ENCODE measurements at regions not wholly inside any gene's neighbourhood (a gene's known extent, or its start where the extent isn't known, plus 50 kb on each side); places are given as distances from the start of the nearest gene placed in this dataset.
A peak's percentile ranks its signal among the peaks of the same experiment; 100 is the strongest.

DNA sequence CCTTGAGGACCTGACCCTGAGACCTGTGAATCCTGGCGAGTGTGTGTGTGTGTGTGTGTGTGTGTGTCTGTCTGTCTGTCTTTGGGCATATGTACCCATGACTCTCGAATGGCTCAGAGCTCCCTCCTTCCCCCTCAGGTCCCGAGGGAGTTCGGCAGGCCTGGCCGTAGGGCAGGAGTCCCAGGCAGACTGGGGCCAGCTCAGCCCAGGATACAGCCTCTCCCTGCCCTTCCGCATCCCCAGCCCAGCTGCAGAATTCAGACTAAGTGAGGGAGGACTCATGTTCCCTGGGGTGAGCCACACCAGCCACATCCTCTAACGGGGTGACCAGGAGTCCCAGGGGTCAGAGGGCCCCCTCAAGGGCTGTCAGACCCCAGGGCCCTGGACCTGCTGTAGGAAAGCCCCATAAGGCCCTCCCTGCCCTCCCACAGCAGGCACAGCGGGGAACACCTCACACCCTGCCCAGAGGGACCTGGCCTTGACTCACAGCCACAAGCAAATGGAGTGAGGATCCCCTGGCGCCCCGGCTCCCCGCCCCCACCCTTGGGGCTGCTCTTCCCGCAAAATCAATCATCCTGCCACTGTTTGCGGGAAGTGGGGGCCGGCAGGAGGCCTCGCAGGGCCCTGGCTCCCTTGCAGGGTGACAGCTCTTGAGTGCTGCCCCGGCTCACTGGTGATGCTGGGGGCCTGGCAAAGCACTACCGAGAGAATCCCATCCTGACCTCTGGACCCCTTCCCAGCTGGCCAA, 101.7 kb upstream of the CASZ1 start:
- ATAC-seq, result peak; percentile 10

DNA sequence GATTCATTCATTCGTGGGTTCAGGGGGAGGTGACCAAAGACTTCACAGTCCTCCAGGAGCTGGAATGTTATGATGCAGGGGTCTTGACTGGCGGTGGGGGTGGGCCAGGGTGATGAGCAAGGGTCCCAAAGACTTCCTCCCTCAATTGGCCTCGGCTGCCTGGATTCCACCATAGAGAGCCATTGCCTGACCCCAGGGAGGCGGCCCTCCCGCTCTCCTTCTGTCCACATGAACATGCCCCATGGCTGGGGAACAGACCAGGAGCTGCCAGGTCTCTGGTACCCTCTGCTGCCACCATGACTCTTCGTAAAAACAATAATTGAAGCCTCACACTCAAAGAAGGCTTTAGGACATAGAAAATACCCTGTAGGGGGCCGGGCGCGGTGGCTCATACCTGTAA, 102.5 kb upstream of the CASZ1 start:
- ATAC-seq, result no peak

DNA sequence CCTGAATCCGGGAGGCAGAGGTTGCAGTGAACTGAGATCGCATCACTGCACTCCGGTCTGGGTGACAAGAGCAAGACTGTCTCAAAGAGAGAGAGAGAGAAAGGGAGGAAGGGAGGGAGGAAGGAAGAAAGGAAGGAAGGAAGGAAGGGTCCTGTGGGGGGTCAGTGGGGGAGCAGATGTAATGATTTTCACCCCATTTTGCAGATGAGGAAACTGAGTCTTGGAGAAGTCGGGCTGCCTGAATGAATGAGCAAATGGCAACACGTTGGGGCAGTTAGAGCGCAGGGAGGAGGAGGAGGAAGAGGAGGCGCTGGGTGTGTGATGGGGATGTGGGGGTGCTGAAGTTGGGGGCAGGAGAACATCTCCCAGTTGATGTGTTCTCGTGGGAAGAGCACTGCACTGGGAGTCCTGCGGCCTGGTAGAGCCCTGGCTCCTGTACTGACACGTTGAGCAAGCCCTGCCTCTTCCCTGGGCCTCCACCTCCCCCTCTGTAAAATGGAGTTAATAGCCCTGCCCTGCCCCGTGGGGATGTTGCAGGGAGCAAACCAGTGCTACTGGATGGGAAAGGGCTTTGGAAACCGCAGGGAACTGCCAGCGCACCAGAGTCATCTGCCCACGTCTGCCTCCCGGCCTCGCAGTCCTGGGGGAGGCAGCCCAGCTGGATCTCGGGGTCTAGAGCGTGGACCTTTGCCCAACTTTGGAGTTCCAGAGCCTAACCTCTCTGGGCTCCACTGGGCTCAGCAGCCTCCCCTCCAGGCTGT, 103.2 kb upstream of the CASZ1 start:
- ATAC-seq, result peak; percentile 69

- peak; percentile 45 for ATAC-seq
Observed at GRCh38 chr1:10900251-10900651, 103.8 kb upstream of the CASZ1 start.

GRCh38 chr1:10900691-10901090, 104.2 kb upstream of the CASZ1 start:
- ATAC-seq, result peak; percentile 64

DNA sequence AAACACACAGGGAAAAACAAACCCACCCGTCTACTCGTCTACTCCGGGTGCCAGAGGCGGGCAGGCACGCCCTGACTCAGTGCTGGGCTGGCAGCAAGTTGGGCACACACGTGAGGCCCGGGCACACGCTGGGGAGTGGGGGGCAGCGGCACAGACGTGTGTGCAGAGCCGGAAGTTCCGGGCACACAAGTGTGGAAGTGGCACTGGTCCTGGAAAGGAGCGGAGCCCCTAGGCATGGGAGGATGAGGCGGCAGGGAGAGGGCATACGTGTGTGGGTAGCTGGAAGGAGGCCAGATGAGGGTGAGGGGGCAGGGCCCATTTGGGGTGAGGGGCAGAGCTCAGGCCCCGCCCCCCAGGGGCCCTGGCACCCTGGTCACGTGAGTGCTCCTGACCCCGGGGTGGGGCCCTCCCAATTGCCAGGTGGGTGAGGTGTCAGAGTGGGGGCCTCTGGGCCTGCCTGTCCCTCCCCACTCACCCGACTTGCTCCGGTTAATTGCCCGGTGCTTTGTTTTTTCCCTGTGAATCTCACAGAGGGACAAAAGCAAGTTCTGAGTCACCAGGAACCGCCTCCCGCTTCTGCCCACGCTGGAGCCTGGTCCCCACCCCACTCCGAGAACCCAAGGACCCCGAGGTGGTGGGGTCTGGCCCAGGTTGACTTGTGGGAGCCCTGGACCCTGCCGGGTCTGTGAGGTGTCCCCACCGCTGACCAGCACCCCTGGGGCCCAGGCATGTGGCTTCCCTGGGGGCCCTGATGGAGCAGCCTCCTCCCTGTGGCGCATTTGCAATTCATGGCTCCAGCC, 104.8 kb upstream of the CASZ1 start:
- ATAC-seq, result peak; percentile 53

GRCh38 chr1:10901891-10902805, 105.7 kb upstream of the CASZ1 start:
- no peak for ATAC-seq

DNA sequence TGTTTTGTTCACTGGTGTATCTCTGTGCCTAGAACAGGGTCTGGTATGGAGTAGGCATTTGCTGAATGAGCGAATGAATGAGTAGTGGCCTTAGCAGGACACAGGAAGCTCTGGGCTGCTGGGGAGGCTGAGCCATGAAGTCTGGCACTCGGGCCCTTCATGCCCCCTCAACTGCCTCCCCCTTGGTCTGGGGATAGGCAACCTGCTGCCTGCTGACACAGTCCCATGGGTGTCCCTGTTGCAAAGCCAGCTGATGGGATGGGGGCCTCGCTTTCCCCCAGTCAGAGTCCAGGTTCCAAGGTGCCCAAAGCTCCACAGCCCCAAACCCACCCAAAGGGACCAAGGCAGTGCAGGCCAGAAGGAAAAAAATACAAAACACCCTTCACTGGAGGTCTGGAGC, 107.0 kb upstream of the CASZ1 start:
- ATAC-seq, result no peak

GRCh38 chr1:10903821-10904220, 107.4 kb upstream of the CASZ1 start:
- ATAC-seq, result no peak

DNA sequence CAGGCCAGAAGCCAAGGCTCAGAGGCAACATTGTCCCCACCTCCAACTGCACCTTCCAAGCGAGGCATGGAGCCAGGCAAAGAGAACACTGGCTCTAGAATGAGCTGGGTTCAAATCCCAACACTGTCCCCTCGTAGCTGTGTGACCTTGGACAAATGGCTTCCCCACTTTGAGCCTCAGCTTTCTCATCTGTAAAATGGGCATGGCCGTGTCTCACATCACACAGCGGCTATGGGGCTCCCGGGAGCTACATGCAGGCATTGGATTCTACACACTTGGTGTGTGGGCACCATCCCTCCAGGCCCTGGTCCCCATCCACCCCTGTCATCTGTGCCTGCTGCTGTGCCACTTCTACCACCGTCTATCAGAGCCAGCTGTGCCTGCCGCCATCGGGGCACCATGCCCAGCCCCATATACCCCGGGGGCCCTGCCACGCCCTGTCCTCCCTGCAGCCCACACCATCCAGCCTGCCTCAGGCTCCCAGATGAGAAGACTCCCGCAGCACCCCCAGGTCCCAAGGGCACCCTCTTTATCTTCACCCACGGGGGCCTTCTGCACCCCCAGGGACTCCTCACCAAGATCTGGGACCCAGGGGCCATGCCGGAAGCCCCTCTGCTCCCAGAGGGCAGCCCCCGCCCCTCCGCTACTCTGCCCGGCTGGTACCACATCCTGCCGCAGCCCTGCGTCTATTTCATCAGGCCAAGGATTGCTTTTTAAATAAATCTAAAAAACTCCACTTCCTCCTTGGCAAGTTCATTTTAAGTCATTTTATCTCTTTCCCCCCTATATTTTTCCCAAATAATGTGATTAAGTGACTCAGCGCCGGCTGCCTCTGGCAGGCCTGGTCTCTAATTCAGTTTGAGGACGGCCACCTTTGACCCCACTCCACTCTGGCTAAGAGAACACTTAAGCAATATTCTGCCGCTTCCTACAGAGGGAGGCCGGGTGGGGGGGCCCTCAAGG, 107.8 kb upstream of the TARDBP start:
- ATAC-seq, result no peak

DNA sequence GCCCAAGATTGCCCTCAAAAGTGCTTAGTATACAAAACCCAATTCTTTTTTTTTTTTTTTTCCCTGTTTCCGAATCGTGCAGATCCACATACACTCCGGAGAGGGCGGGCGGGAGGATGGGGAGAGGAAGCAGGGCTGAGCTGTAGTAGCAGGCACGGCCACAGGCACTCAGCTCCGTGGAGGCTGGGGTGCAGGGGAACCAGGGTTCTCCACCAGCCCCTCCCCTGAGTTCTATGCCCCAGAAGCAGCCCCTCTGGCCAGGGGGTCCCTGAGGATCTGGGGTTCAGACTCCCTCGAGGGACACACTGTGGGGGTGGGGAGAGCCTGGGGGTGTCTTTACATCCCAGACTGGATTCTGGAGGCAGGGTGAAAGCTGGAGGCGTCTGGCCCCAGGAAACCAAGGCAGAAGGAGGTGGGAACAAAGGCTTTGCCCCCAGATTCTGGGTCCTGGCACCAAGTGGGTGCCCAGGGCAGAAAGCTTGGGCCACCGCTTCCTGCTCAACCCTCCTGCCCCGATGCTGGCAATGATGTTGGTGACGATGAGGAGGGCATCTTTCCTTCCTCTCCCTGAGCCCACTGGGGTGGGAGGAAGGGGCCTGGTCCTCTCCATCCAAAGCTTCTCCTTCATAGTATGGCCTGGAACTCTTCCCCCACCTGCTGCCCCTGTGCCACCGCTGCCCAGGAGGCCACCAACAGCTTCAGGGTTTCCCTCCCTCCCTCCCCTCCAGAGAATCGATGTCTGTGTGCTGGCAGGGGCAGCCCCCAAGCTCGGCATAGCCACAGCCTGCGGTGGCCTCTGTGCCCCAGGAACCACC, 106.4 kb upstream of the TARDBP start:
- no peak for ATAC-seq

DNA sequence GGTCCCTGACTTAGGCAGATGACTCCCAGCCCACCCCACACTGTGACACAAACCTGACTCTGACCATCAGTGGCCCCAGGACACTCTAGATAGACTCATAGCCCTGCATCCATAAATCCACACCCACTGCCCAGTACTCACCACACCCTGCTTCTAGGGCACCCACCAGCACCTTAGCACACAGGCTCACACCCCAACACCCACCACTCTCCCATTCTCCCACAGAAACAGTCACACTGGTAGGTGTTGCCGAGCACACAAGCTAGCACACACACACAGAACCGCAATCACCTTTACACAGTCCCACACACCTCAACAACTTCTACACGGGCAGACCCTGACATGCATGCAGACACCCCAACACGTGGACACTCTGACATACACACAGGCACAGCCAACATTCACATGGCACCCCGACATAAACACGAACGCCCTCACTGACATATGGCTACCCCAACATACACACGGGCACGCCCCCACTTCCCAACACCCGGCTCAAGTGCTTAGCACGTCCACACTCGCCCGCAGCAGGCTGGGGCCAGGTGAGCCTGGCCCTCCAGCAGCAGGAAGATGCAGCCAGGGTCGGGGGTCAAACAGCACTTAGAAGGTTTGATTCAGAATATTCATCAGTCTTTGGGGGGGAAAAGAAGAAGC, 105.5 kb upstream of the TARDBP start:
- ATAC-seq, result peak; percentile 34

DNA sequence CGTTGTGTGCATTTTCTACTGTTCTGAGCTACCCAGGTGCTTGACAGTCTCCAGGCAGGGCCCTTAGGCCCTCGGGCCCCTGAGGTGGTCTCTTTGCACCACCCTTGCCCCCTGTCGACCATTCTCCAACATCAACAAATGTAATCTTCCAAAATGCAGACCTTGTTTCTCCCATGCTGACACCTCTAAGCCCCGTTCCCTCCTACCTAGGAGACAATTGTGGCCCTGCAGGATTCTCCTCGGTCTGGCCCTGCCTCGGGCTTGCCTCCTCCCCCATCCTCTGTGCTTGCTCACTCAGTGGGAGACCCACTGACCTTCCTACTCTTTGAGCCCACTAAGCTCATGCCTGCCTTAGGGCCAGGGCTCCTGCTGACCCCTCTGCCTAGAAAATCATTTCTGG, 104.2 kb upstream of the TARDBP start:
- ATAC-seq, result no peak

DNA sequence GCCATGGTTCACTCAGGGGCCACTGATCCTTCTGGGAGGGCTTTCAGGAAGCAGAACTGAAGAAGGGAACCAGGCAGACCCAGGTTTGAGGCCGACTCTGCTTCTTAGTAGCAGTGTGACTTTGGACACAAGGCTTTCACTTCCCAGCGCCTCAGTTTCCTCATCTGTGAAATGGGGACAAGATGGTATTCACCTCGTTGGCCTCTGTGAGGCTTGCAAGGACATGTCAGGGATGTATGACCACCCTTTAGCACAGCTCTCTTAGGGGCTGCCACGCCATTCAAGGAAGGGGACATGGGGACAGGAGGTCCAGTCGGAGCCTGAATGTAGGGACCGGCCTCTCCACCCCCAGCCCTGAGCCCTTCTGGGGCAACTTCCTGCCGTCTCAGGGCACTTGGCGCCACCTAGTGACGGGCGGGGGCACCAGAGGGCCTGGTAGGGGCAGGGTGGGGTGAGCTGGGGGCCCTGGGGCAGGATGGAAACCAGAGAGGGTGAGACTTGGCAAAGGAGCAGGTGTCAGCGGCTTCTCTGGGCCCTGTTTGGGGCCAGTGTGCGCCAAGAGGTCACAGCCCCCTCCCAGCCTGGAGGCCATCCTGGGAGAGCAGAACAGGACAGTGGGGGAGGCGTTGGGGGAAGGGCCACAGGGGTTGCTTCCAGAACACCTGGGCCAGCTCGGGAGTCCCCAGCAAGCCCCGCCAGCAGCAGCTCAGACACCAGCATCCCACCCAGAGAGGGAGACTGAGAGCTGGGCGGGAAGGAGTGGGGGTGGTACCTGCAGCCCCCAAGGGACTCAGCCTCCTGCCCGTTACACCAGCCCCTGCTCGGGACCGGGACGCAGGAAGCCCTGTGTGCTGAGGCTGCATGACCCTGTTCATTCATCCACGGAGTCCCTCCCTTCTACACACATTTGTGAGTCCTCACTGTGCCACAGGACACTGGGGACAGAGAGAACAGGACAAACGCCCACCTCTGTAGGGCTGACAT, 102.5 kb upstream of the TARDBP start:
- ATAC-seq, result peak; percentile 62

DNA sequence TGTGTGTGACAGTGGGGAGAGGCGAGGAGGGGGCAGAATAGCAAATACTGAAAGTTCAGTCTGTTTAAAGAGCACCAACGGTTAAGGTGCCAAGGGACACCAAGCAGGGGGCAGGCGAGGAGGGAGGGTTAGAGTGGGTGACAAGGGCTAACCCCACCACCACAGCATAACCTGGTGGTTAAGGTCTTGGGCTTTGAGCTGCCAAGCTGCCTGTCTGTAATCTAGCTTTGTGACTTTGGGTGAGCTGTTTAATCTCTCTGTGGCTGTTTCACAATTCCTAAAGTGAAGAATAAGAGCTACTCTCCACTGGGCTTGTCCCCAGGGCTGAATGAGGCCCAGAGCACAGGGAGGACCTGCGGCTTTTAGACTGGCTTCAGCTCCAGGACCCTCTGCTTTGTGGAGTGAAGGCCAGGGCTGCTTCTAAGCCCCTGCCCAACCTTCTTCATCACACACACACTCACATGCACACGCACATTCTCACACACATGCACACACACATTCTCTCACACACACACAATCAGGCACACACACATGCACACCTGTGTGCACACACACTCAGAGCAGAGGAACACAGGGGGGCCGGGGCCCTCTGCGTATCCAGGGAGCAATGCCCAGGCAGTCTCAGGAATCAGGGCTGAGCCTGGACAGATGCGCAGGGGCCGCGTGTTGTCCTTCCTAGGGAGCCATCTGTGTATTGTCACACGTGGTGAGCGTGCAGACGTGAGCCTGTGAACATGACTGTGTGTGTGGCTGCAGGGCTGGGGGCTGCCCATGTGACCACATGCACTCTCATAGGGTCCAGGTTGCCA, 101.6 kb upstream of the TARDBP start:
- ATAC-seq, result no peak

- no peak for ATAC-seq
Observed at GRCh38 chr1:10911490-10912166, 100.8 kb upstream of the TARDBP start.

- ATAC-seq, result no peak
Observed at GRCh38 chr1:10912441-10912840, 100.0 kb upstream of the TARDBP start.
